Panc1 (cell line): ENCODE measurements at regions not wholly inside any gene's neighbourhood (a gene's known extent, or its start where the extent isn't known, plus 50 kb on each side); places are given as distances from the start of the nearest gene placed in this dataset.

ENCODE experiments used
- ATAC-seq: fragments of 200-7000 bp; cut with Tn5 transposase; 2 replicates; pipeline ENCODE4 v1.9.1; 2020; ENCODE audit warnings: mild to moderate bottlenecking, moderate library complexity
- BruUV-seq: library from RNA; stranded (reverse); fragments of 400-500 nt; replicated peaks from 2 replicates; lab custom pipeline; 2021; lab: Mats Ljungman, UMichigan
- CTCF ChIA-PET: fragments of 300-600 bp; sonication (Branson Sonifier 250); formaldehyde crosslinking; loops from one replicate; lab custom pipeline; 2022; ENCODE audit warnings: antibody characterized with exemption; lab: Charles Lee
- POLR2A ChIA-PET: fragments of 300-600 bp; sonication (Branson Sonifier 250); formaldehyde crosslinking; loops from one replicate; lab custom pipeline; 2022; ENCODE audit warnings: antibody characterized with exemption; lab: Charles Lee
- DNase-seq: peaks from one replicate; pipeline ENCODE4 v3.0.0-alpha.2; 2010; ENCODE audit warnings: low read depth, low spot score
- H3K27ac ChIP-seq: 2 replicates; pipeline ENCODE4 v1.5.1; 2011; ENCODE audit warnings: mild to moderate bottlenecking, low read length, inconsistent platforms
- H3K27me3 ChIP-seq: fragments of 200-500 bp; sonication (Bioruptor generic); 2 replicates; pipeline ENCODE4 v1.6.0; 2014; ENCODE audit warnings: low read length, inconsistent platforms; ENCODE audit not compliant: control insufficient read depth, insufficient read depth
- H3K36me3 ChIP-seq: fragments of 200-500 bp; sonication (Bioruptor generic); 2 replicates; pipeline ENCODE4 v1.5.1; 2014; ENCODE audit warnings: inconsistent platforms, mild to moderate bottlenecking, low read length, moderate library complexity; ENCODE audit not compliant: control insufficient read depth, insufficient read depth
- H3K4me1 ChIP-seq: 2 replicates; pipeline ENCODE4 v1.5.1; 2011; ENCODE audit warnings: inconsistent platforms, mild to moderate bottlenecking, low read length, moderate library complexity; ENCODE audit not compliant: control insufficient read depth, insufficient read depth
- H3K4me3 ChIP-seq, 2 experiments: 2 replicates each; pipeline ENCODE4 v1.5.1; 2011 to 2012; ENCODE audit warnings: low read depth in 2 of 2, low read length in 2 of 2, mild to moderate bottlenecking in 2 of 2, inconsistent platforms in 1 of 2, moderate library complexity in 1 of 2
- H3K9me3 ChIP-seq: fragments of 200-500 bp; sonication (Bioruptor generic); 2 replicates; pipeline ENCODE4 v1.5.1; 2014; ENCODE audit warnings: low read depth, mild to moderate bottlenecking, inconsistent platforms, low read length, moderate library complexity; ENCODE audit not compliant: control insufficient read depth, insufficient read depth
- POLR2AphosphoS5 ChIP-seq: IDR thresholded peaks from 2 replicates; pipeline ENCODE4 v1.6.1; 2012; ENCODE audit warnings: mild to moderate bottlenecking, low read depth, low read length, moderate library complexity
- SIN3A ChIP-seq: IDR thresholded peaks from 2 replicates; pipeline ENCODE4 v1.6.1; 2012; ENCODE audit warnings: low read depth, mild to moderate bottlenecking, low read length, moderate library complexity, borderline replicate concordance; ENCODE audit not compliant: insufficient read depth
- TCF7L2 ChIP-seq: IDR thresholded peaks from 2 replicates; pipeline ENCODE4 v1.6.1; 2011; ENCODE audit warnings: mild to moderate bottlenecking, low read depth, low read length, inconsistent platforms
- in situ Hi-C: cut with HindIII; loops from 2 replicates; pipeline ENCODE4 v1.10.0; 2016; ENCODE audit warnings: low sequenced_read_pairs, low pct_unique_long_range_greater_than_20kb
- intact Hi-C: fragments of 100-400 bp; cut with micrococcal nuclease; formaldehyde crosslinking; loops from one replicate; pipeline ENCODE4 v1.10.0; 2022; ENCODE audit not compliant: unreplicated experiment
- TF ChIP-seq, protein P1 (sequence below), 2 experiments: IDR thresholded peaks; 2 replicates each; pipeline ENCODE4 v1.6.1; 2011 to 2012; ENCODE audit warnings: low read depth in 2 of 2, control low read depth in 1 of 2, low read length in 1 of 2, mild to moderate bottlenecking in 1 of 2, moderate library complexity in 1 of 2; ENCODE audit not compliant: insufficient read depth in 1 of 2
- TF ChIP-seq, protein P2 (sequence below): fragments of 450-650 bp; IDR thresholded peaks from 2 replicates; pipeline ENCODE4 v1.5.1; 2017; ENCODE audit warnings: mild to moderate bottlenecking

DNA sequence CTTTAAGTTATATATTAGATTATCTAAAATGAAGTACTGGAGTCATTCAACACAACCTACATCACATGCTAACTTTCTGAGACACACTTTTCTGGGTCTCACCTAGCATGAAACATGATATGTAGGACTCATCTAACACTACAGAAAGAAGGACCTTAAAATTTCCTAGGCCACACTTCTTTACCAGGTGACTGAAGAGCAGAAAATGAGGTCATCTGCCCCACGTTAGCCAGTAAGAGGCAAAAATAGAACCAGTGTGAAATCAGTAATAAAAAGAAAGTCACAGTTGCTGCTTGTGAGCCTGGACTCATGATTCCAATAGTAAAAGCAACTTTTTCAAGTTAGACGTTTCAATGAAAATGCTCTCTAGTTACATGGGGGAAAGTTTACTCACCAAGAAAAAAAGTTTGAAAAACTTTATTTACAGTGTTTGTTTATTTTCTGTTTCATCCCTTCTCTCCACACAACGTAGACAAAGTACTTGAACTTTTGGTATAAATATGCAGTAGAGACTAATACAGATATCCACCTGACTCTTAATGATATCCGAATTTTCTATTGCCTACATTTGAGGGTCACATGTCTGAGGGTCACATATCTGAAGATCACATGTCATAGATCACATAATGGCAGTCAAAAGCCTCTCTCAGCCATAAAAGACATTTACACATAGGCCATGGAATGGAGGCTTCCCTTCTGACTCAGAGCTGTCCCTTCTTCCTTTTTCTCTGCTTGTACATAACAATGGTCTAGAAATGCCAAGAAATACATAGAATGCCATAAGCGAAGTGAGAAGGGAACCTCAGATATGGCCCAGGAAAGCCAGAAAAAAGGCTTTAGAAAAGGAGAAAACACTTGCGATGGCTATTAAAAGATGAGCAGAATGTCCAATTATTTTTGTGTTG lies 362.9 kb downstream of the ZEB2 start:
- ATAC-seq: no peak
- in situ Hi-C loops: no loop called here
- intact Hi-C loops: no loop called here
- Histone ChIP-seq H3K36me3 (no peaks in the 10 kb centered on the region), H3K27me3 (no peaks in the 10 kb centered on the region), H3K27ac (no peak overlapping the region), H3K4me1 (no peaks in the 10 kb centered on the region), H3K4me3 (no peak overlapping the region), H3K9me3 (no peaks in the 10 kb centered on the region)
- ChIA-PET CTCF (no interaction called here), POLR2A (no interaction called here)
- no TSS peak for BruUV-seq
- TF ChIP-seq, protein P1, sequence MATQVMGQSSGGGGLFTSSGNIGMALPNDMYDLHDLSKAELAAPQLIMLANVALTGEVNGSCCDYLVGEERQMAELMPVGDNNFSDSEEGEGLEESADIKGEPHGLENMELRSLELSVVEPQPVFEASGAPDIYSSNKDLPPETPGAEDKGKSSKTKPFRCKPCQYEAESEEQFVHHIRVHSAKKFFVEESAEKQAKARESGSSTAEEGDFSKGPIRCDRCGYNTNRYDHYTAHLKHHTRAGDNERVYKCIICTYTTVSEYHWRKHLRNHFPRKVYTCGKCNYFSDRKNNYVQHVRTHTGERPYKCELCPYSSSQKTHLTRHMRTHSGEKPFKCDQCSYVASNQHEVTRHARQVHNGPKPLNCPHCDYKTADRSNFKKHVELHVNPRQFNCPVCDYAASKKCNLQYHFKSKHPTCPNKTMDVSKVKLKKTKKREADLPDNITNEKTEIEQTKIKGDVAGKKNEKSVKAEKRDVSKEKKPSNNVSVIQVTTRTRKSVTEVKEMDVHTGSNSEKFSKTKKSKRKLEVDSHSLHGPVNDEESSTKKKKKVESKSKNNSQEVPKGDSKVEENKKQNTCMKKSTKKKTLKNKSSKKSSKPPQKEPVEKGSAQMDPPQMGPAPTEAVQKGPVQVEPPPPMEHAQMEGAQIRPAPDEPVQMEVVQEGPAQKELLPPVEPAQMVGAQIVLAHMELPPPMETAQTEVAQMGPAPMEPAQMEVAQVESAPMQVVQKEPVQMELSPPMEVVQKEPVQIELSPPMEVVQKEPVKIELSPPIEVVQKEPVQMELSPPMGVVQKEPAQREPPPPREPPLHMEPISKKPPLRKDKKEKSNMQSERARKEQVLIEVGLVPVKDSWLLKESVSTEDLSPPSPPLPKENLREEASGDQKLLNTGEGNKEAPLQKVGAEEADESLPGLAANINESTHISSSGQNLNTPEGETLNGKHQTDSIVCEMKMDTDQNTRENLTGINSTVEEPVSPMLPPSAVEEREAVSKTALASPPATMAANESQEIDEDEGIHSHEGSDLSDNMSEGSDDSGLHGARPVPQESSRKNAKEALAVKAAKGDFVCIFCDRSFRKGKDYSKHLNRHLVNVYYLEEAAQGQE (IDR thresholded peaks at IDR 0.05; ENCODE audit: insufficient read depth in 1 of 2, low read depth in 2 of 2, low read length in 1 of 2): no peak
- TF ChIP-seq SIN3A: no peak
- no peak for TF ChIP-seq TCF7L2
- TF ChIP-seq, protein P2, sequence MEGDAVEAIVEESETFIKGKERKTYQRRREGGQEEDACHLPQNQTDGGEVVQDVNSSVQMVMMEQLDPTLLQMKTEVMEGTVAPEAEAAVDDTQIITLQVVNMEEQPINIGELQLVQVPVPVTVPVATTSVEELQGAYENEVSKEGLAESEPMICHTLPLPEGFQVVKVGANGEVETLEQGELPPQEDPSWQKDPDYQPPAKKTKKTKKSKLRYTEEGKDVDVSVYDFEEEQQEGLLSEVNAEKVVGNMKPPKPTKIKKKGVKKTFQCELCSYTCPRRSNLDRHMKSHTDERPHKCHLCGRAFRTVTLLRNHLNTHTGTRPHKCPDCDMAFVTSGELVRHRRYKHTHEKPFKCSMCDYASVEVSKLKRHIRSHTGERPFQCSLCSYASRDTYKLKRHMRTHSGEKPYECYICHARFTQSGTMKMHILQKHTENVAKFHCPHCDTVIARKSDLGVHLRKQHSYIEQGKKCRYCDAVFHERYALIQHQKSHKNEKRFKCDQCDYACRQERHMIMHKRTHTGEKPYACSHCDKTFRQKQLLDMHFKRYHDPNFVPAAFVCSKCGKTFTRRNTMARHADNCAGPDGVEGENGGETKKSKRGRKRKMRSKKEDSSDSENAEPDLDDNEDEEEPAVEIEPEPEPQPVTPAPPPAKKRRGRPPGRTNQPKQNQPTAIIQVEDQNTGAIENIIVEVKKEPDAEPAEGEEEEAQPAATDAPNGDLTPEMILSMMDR: no peak
- no peak for TF ChIP-seq POLR2AphosphoS5
- no peak for DNase-seq

DNA sequence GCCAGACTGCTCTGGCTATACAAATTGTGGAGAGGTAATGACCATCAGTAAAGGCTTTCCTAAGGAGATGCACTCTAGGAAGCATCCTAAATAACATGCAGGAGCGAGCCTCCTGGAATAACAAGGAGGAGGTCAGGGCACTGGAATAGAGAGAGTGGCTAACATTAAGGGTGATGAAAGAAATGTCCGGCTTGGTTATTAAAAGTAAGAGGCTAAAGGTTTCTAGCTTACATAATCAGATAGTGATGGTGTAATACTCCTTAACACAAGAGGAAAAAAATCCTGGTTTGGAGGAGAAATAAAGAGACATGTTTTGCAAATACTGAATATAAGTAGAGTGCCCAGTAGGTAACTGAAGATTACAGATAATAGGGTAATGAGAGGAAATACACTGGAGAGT lies 365.7 kb downstream of the ZEB2 start:
- Histone ChIP-seq H3K36me3 (no peaks in the 10 kb centered on the region), H3K4me1 (no peaks in the 10 kb centered on the region), H3K27me3 (no peaks in the 10 kb centered on the region), H3K27ac (no peak overlapping the region), H3K4me3 (no peak overlapping the region), H3K9me3 (no peaks in the 10 kb centered on the region)
- BruUV-seq: no TSS peak
- ATAC-seq (no peak), DNase-seq (no peak)
- in situ Hi-C loops (no loop called here), intact Hi-C loops (no loop called here)
- TF ChIP-seq POLR2AphosphoS5: no peak
- TF ChIP-seq, protein P2: no peak
- TF ChIP-seq, protein P1 (IDR thresholded peaks at IDR 0.05; ENCODE audit: insufficient read depth in 1 of 2, low read depth in 2 of 2, low read length in 1 of 2): no peak
- no peak for TF ChIP-seq TCF7L2
- no peak for TF ChIP-seq SIN3A
- CTCF ChIA-PET: no interaction called here
- POLR2A ChIA-PET: no interaction called here
